ENCODE measurements at regions not wholly inside any gene's neighbourhood (a gene's known extent, or its start where the extent isn't known, plus 50 kb on each side); places are given as distances from the start of the nearest gene placed in this dataset.

GRCh38 chr18:45231617-45232016 is 383.7 kb upstream of the SLC14A2 start:
- Histone ChIP-seq H3K36me3 (no peaks in the 10 kb centered on the region), H3K9me3 (replicated peaks) (peaks cover 10% of the 10 kb centered on the region), H3K27ac (replicated peaks) (no peak overlapping the region), H3K27me3 (ENCODE audit: low read depth) (no peaks in the 10 kb centered on the region), H3K4me3 (no peak overlapping the region), H3K4me1 (no peaks in the 10 kb centered on the region)
- no peak for DNase-seq
- intact Hi-C loops (cut with micrococcal nuclease) = no loop called here
- no peak for TF ChIP-seq CTCF (IDR thresholded peaks at IDR 0.05; ENCODE audit: borderline replicate concordance)

GRCh38 chr18:45232061-45232460 is 383.2 kb upstream of the SLC14A2 start:
- DNase-seq = no peak
- Histone ChIP-seq H3K27ac (replicated peaks) (no peak overlapping the region), H3K4me3 (no peak overlapping the region), H3K4me1 (no peaks in the 10 kb centered on the region), H3K27me3 (ENCODE audit: low read depth) (no peaks in the 10 kb centered on the region), H3K9me3 (replicated peaks) (peaks cover 6% of the 10 kb centered on the region), H3K36me3 (no peaks in the 10 kb centered on the region)
- TF ChIP-seq CTCF (IDR thresholded peaks at IDR 0.05; ENCODE audit: borderline replicate concordance) = no peak
- intact Hi-C loops (cut with micrococcal nuclease) = no loop called here

- TF ChIP-seq CTCF (IDR thresholded peaks at IDR 0.05; ENCODE audit: borderline replicate concordance) = no peak
- intact Hi-C loops (cut with micrococcal nuclease) = no loop called here
- H3K36me3 ChIP-seq = no peaks in the 10 kb centered on the region
- no peak overlapping the region for H3K4me3 ChIP-seq
- no peak overlapping the region for H3K27ac ChIP-seq (replicated peaks)
- no peak for DNase-seq
- H3K27me3 ChIP-seq (ENCODE audit: low read depth) = no peaks in the 10 kb centered on the region
- H3K9me3 ChIP-seq (replicated peaks) = no peaks in the 10 kb centered on the region
- no peaks in the 10 kb centered on the region for H3K4me1 ChIP-seq
Observed at GRCh38 chr18:45236676-45237075, 378.6 kb upstream of the SLC14A2 start.

GRCh38 chr18:45237343-45238098 is 377.8 kb upstream of the SLC14A2 start:
- no peak for TF ChIP-seq CTCF (IDR thresholded peaks at IDR 0.05; ENCODE audit: borderline replicate concordance)
- H3K27ac ChIP-seq (replicated peaks) = no peak overlapping the region
- H3K9me3 ChIP-seq (replicated peaks) = no peaks in the 10 kb centered on the region
- intact Hi-C loops (cut with micrococcal nuclease) = no loop called here
- DNase-seq = no peak
- no peaks in the 10 kb centered on the region for H3K36me3 ChIP-seq
- no peaks in the 10 kb centered on the region for H3K27me3 ChIP-seq (ENCODE audit: low read depth)
- no peak overlapping the region for H3K4me3 ChIP-seq
- no peaks in the 10 kb centered on the region for H3K4me1 ChIP-seq

GRCh38 chr18:45241271-45241670 is 374.0 kb upstream of the SLC14A2 start:
- intact Hi-C loops (cut with micrococcal nuclease) = no loop called here
- Histone ChIP-seq H3K27ac (replicated peaks) (no peak overlapping the region), H3K36me3 (no peaks in the 10 kb centered on the region), H3K9me3 (replicated peaks) (no peaks in the 10 kb centered on the region), H3K27me3 (ENCODE audit: low read depth) (no peaks in the 10 kb centered on the region), H3K4me1 (peaks cover 21% of the 10 kb centered on the region), H3K4me3 (no peak overlapping the region)
- no peak for TF ChIP-seq CTCF (IDR thresholded peaks at IDR 0.05; ENCODE audit: borderline replicate concordance)
- no peak for DNase-seq

All from left ventricle myocardium inferior (tissue), 1 donor.